ENCODE measurements at regions not wholly inside any gene's neighbourhood (a gene's known extent, or its start where the extent isn't known, plus 50 kb on each side); places are given as distances from the start of the nearest gene placed in this dataset.

GRCh38 chr6:15143540-15143939 is 102.3 kb upstream of the JARID2 start:
- no peak overlapping the region for H3K27ac Mint-ChIP-seq
- no peak overlapping the region for H3K4me3 Mint-ChIP-seq
- Histone ChIP-seq H3K4ac (ENCODE audit: low read depth, low read length) (no peak overlapping the region), H4K8ac (replicated peaks; ENCODE audit: insufficient read length, low read depth, low read length) (no peak overlapping the region), H4K5ac (ENCODE audit: insufficient read length, low read depth, low read length) (no peak overlapping the region), H3K79me2 (ENCODE audit: insufficient read depth, low read length) (no peaks in the 10 kb centered on the region), H2BK5ac (ENCODE audit: insufficient read length, low read length) (no peak overlapping the region), H2BK120ac (ENCODE audit: low read depth, low read length, poor library complexity, severe bottlenecking) (no peak overlapping the region), H3K27ac (ENCODE audit: insufficient read length, low read depth, low read length) (no peak overlapping the region), H2BK15ac (ENCODE audit: low read depth, low read length) (no peak overlapping the region), H3K18ac (ENCODE audit: insufficient read length, low read depth, low read length) (no peak overlapping the region), H3K4me1 (ENCODE audit: insufficient read depth, low read length) (no peaks in the 10 kb centered on the region), H2AFZ (ENCODE audit: low read length) (no peak overlapping the region), H3K23ac (ENCODE audit: insufficient read length, low read depth, low read length) (no peak overlapping the region), H3K4me2 (ENCODE audit: insufficient read depth, insufficient read length, low read length) (no peak overlapping the region), H3K14ac (ENCODE audit: insufficient read depth, low read length) (no peak overlapping the region), H3K27me3 (ENCODE audit: insufficient read depth, low read length) (no peaks in the 10 kb centered on the region), H3K79me1 (ENCODE audit: insufficient read depth, low read depth, low read length, poor library complexity, severe bottlenecking) (no peaks in the 10 kb centered on the region), H4K20me1 (ENCODE audit: control insufficient read depth, insufficient read depth, insufficient read length) (no peaks in the 10 kb centered on the region), H3T11ph (ENCODE audit: low read length) (no peak overlapping the region), H3K9ac (ENCODE audit: extremely low read depth, insufficient read length, low read length) (no peak overlapping the region), H3K9me3 (ENCODE audit: control insufficient read depth, low read depth, low read length) (no peaks in the 10 kb centered on the region), H2AK5ac (ENCODE audit: insufficient read length, low read length) (no peak overlapping the region), H3K56ac (ENCODE audit: insufficient read length, low read depth, low read length) (no peak overlapping the region), H2BK20ac (ENCODE audit: low read depth, low read length, poor library complexity, severe bottlenecking) (no peak overlapping the region), H4K91ac (ENCODE audit: insufficient read length, low read depth, low read length) (no peak overlapping the region), H3K23me2 (ENCODE audit: insufficient read length, low read depth, low read length, poor library complexity, severe bottlenecking) (no peaks in the 10 kb centered on the region), H2BK12ac (ENCODE audit: insufficient read length, low read depth, low read length) (no peak overlapping the region)
- H3K4me1 Mint-ChIP-seq = peaks cover under 1 to 1% of the 10 kb centered on the region in 2 experiments; a peak in 3 of 4 replicates
- no peaks in the 10 kb centered on the region for H3K9me3 Mint-ChIP-seq
- TF ChIP-seq, protein P1, sequence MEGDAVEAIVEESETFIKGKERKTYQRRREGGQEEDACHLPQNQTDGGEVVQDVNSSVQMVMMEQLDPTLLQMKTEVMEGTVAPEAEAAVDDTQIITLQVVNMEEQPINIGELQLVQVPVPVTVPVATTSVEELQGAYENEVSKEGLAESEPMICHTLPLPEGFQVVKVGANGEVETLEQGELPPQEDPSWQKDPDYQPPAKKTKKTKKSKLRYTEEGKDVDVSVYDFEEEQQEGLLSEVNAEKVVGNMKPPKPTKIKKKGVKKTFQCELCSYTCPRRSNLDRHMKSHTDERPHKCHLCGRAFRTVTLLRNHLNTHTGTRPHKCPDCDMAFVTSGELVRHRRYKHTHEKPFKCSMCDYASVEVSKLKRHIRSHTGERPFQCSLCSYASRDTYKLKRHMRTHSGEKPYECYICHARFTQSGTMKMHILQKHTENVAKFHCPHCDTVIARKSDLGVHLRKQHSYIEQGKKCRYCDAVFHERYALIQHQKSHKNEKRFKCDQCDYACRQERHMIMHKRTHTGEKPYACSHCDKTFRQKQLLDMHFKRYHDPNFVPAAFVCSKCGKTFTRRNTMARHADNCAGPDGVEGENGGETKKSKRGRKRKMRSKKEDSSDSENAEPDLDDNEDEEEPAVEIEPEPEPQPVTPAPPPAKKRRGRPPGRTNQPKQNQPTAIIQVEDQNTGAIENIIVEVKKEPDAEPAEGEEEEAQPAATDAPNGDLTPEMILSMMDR (conservative IDR thresholded peaks at IDR 0.05) = no peak
- H3K27me3 Mint-ChIP-seq (ENCODE audit: low read depth) = no peaks in the 10 kb centered on the region; the same call in 1 of the 2 replicates
- no CpG with 5 or more reads among the region's 3 CpGs for WGBS (ENCODE audit: extremely low coverage, insufficient read length, low lambda C conversion rate)
- H3K36me3 Mint-ChIP-seq (ENCODE audit: insufficient read depth in 1 of 3, low read depth in 3 of 3) = no peaks in the 10 kb centered on the region; a peak in 1 of 7 replicates
- no peak for DNase-seq
